Tibial artery (tissue), 4 donors: ENCODE measurements at regions not wholly inside any gene's neighbourhood (a gene's known extent, or its start where the extent isn't known, plus 50 kb on each side); places are given as distances from the start of the nearest gene placed in this dataset.

Source experiments
- DNase-seq, 2 donors: peaks; one replicate each; pipeline ENCODE4 v3.0.0-alpha.2; 2019
- H3K27ac ChIP-seq, 2 donors: fragments of 200-600 bp; sonication (generic) in 1 of 2; 1 replicate in 1 of 2; 2 replicates in 1 of 2; pipeline ENCODE4 v1.5.1; 2018 to 2019; ENCODE audit warnings: mild to moderate bottlenecking in 1 of 2
- H3K27me3 ChIP-seq, 2 donors: fragments of 200-600 bp; sonication (generic) in 1 of 2; one replicate each; pipeline versions ENCODE4 v1.5.1 to v1.6.0; 2016 to 2019
- H3K36me3 ChIP-seq, 3 donors: fragments of 200-600 bp; sonication (generic) in 2 of 3; one replicate each; pipeline ENCODE4 v1.5.1; 2016 to 2019; ENCODE audit warnings: mild to moderate bottlenecking in 2 of 3
- H3K4me1 ChIP-seq, 4 donors: fragments of 200-600 bp; sonication (generic) in 2 of 4; 1 replicate in 3 of 4; 2 replicates in 1 of 4; pipeline ENCODE4 v1.5.1; 2016 to 2019
- H3K4me3 ChIP-seq, 2 donors: fragments of 200-600 bp; sonication (generic) in 1 of 2; 1 replicate in 1 of 2; 2 replicates in 1 of 2; pipeline ENCODE4 v1.5.1; 2018 to 2019; ENCODE audit warnings: mild to moderate bottlenecking in 2 of 2
- H3K9me3 ChIP-seq, 3 donors: fragments of 200-600 bp; sonication (generic) in 1 of 3; one replicate each; pipeline ENCODE4 v1.5.1; 2016 to 2019
- intact Hi-C: fragments of 100-400 bp; cut with DNase I; formaldehyde crosslinking; loops from one replicate; pipeline ENCODE4 v1.15.0; 2023; ENCODE audit warnings: low total_unique reads
- TF ChIP-seq, protein P1 (sequence below), 2 experiments: fragments of 200-600 bp in 1 of 2; fragments of 450-650 bp in 1 of 2; IDR thresholded peaks; one replicate each; pipeline ENCODE4 v1.5.1; 2017 to 2019; ENCODE audit warnings: antibody characterized with exemption in 2 of 2, mild to moderate bottlenecking in 1 of 2, moderate library complexity in 1 of 2

DNA sequence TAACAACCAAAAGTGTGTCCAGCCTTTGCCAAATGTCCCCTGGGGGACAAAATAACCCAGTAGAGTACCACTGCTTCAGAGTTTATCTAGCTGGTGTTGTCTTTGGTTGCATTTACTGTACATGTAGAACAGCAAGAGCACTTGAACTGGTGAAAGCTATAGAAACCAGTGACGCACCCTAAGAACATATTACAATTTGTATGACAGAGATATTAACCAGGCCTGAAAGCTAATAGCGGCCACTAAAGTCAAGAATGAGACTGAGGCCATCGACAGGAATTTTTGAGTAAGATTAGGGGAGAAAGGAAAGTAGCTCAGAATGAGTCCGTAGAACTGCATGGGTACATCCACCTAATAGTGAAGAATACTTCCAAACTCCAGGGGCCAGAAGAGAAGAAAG lies 236.2 kb downstream of the MTERF1 start:
- TF ChIP-seq, protein P1, sequence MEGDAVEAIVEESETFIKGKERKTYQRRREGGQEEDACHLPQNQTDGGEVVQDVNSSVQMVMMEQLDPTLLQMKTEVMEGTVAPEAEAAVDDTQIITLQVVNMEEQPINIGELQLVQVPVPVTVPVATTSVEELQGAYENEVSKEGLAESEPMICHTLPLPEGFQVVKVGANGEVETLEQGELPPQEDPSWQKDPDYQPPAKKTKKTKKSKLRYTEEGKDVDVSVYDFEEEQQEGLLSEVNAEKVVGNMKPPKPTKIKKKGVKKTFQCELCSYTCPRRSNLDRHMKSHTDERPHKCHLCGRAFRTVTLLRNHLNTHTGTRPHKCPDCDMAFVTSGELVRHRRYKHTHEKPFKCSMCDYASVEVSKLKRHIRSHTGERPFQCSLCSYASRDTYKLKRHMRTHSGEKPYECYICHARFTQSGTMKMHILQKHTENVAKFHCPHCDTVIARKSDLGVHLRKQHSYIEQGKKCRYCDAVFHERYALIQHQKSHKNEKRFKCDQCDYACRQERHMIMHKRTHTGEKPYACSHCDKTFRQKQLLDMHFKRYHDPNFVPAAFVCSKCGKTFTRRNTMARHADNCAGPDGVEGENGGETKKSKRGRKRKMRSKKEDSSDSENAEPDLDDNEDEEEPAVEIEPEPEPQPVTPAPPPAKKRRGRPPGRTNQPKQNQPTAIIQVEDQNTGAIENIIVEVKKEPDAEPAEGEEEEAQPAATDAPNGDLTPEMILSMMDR (IDR thresholded peaks at IDR 0.05) = no peak
- intact Hi-C loops = no loop called here
- Histone ChIP-seq H3K9me3 (no peaks in the 10 kb centered on the region), H3K27me3 (no peaks in the 10 kb centered on the region), H3K36me3 (no peaks in the 10 kb centered on the region), H3K27ac (no peak overlapping the region), H3K4me1 (no peaks in the 10 kb centered on the region), H3K4me3 (no peak overlapping the region)
- DNase-seq = no peak

DNA sequence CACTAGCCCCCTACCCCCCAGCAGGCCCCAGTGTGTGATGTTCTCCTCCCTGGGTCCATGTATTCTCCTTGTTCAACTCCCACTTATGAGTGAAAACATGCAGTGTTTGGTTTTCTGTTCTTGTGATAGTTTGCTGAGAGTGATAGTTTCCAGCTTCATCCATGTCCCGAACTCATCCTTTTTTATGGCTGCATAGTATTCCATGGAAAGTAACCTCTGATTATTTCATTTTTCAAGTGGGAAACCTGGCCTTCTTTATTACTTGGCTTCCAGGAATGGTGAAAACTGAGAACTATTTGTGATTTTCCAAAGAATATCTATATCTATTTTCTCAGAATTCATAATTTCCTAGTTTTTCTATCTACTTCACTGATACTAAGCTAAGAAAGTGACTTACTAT lies 235.0 kb downstream of the MTERF1 start:
- Histone ChIP-seq H3K9me3 (no peaks in the 10 kb centered on the region), H3K27me3 (no peaks in the 10 kb centered on the region), H3K36me3 (no peaks in the 10 kb centered on the region), H3K4me1 (no peaks in the 10 kb centered on the region), H3K4me3 (no peak overlapping the region), H3K27ac (no peak overlapping the region)
- intact Hi-C loops = no loop called here
- DNase-seq = no peak
- TF ChIP-seq, protein P1 (IDR thresholded peaks at IDR 0.05) = no peak

DNA sequence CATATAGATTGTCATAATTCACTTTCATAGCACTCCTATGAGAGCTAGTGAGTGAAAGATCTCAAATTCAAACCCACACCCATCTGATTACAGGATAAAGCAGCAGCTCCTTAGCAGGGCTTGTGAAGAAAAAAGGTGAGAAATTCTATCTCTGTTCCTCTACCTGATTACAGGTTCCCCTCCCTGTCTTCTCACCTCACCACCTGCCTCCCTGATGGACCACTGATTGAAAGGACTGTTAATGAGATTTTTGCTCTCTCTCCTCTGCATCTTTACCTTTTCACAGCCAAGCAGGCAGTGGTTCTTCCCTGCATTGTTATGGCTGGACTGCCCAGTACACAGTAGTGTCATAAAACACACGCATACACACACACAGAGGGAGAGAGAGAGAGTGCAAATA lies 228.5 kb downstream of the MTERF1 start:
- no peak for DNase-seq
- H3K36me3 ChIP-seq = no peaks in the 10 kb centered on the region
- no peaks in the 10 kb centered on the region for H3K9me3 ChIP-seq
- H3K4me3 ChIP-seq = no peak overlapping the region
- intact Hi-C loops = no loop called here
- TF ChIP-seq, protein P1 (IDR thresholded peaks at IDR 0.05) = no peak
- H3K4me1 ChIP-seq = no peaks in the 10 kb centered on the region
- H3K27me3 ChIP-seq = no peaks in the 10 kb centered on the region
- no peak overlapping the region for H3K27ac ChIP-seq

DNA sequence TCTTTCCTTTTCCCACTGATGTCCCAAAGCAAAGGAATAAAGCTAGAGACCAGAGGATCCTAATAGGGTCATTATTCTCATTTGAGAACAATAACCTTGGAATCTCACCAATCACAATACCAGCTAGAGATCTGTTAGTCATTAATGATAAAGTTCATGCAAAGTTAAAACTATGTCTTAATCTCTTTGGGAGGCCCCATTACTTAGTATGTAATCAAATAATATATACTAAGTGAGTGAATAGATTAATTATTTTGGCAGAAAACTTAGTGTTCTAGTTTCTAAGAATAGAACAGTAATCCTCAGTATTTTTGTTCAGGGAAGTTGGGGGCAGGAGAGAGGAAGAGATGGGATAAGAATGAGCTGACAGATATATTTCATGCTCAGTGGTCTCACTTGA lies 227.2 kb downstream of the MTERF1 start:
- intact Hi-C loops = no loop called here
- no peaks in the 10 kb centered on the region for H3K36me3 ChIP-seq
- no peaks in the 10 kb centered on the region for H3K9me3 ChIP-seq
- TF ChIP-seq, protein P1 (IDR thresholded peaks at IDR 0.05) = no peak
- no peaks in the 10 kb centered on the region for H3K4me1 ChIP-seq
- H3K4me3 ChIP-seq = no peak overlapping the region
- no peaks in the 10 kb centered on the region for H3K27me3 ChIP-seq
- H3K27ac ChIP-seq = no peak overlapping the region
- no peak for DNase-seq

DNA sequence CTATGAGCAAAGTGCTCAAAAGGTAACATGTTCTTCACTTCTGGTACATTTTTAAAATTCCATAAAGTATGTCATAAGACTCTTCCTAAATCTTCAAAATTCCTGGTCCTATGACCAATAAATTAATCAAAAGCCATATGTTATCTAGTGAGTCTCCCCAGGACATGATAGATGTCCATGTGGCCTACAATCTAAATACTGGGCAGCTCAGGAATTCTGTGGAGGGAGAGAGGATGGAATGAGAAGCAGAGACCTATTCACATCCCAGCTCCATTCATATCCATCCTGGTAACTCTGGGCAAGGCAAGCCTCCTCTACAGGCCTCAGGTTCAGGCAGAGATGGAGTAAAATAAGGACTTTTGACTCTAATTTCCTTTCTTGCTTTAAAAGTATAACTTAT lies 224.8 kb downstream of the MTERF1 start:
- no peak for DNase-seq
- TF ChIP-seq, protein P1 (IDR thresholded peaks at IDR 0.05) = no peak
- Histone ChIP-seq H3K36me3 (no peaks in the 10 kb centered on the region), H3K27ac (no peak overlapping the region), H3K4me3 (no peak overlapping the region), H3K4me1 (no peaks in the 10 kb centered on the region), H3K27me3 (no peaks in the 10 kb centered on the region), H3K9me3 (no peaks in the 10 kb centered on the region)
- intact Hi-C loops = no loop called here
